WTC11 (cell line): ENCODE measurements at regions not wholly inside any gene's neighbourhood (a gene's known extent, or its start where the extent isn't known, plus 50 kb on each side); places are given as distances from the start of the nearest gene placed in this dataset.

Source experiments
- ATAC-seq: fragments of 200-7000 bp; cut with Tn5 transposase; 2 replicates; pipeline ENCODE4 v1.10.0; 2021; ENCODE audit warnings: mild to moderate bottlenecking, moderate library complexity
- CTCF ChIA-PET: fragments of 300-600 bp; sonication (Branson Sonifier 250); formaldehyde crosslinking; loops from one replicate; lab custom pipeline; 2021; ENCODE audit warnings: antibody characterized with exemption; lab: Charles Lee
- POLR2A ChIA-PET: fragments of 350-600 bp; sonication (Branson Sonifier 250); formaldehyde crosslinking; loops from one replicate; lab custom pipeline; 2021; ENCODE audit warnings: antibody characterized with exemption; lab: Charles Lee
- DNase-seq: peaks from one replicate; pipeline ENCODE4 v3.0.0; 2021; ENCODE audit warnings: low spot score
- H3K27ac Mint-ChIP-seq: 2 replicates; pipeline ENCODE4 v1.8.0; 2021; ENCODE audit warnings: mixed read lengths
- H3K27me3 Mint-ChIP-seq: 2 replicates; pipeline ENCODE4 v1.8.0; 2021; ENCODE audit warnings: low read depth, mild to moderate bottlenecking, moderate library complexity, mixed read lengths
- H3K36me3 Mint-ChIP-seq: 2 replicates; pipeline ENCODE4 v1.8.0; 2021; ENCODE audit warnings: mixed read lengths
- H3K4me1 Mint-ChIP-seq: 2 replicates; pipeline ENCODE4 v1.8.0; 2022; ENCODE audit warnings: mixed read lengths
- H3K4me3 Mint-ChIP-seq: 2 replicates; pipeline ENCODE4 v1.8.0; 2021; ENCODE audit warnings: mild to moderate bottlenecking, moderate library complexity, mixed read lengths
- H3K9me3 Mint-ChIP-seq: 2 replicates; pipeline ENCODE4 v1.8.0; 2021; ENCODE audit warnings: mixed read lengths
- ATF3 ChIP-seq: sonication (generic); formaldehyde crosslinking; conservative IDR thresholded peaks from 2 replicates; pipeline ENCODE4 v1.8.1; 2022; ENCODE audit warnings: mild to moderate bottlenecking, missing genetic modification reagents
- CREB1 ChIP-seq: sonication (generic); formaldehyde crosslinking; IDR thresholded peaks from 2 replicates; pipeline ENCODE4 v1.8.0; 2023; ENCODE audit warnings: mild to moderate bottlenecking, missing genetic modification reagents
- CREM ChIP-seq: sonication (generic); formaldehyde crosslinking; IDR thresholded peaks from 2 replicates; pipeline ENCODE4 v1.8.1; 2022; ENCODE audit warnings: mild to moderate bottlenecking, missing genetic modification reagents, moderate library complexity
- ELF4 ChIP-seq: sonication (generic); formaldehyde crosslinking; IDR thresholded peaks from 2 replicates; pipeline ENCODE4 v1.8.1; 2022; ENCODE audit warnings: low read depth, mild to moderate bottlenecking, moderate library complexity, missing genetic modification reagents
- ETV6 ChIP-seq: sonication (generic); formaldehyde crosslinking; IDR thresholded peaks from 2 replicates; pipeline ENCODE4 v1.8.1; 2022; ENCODE audit warnings: mild to moderate bottlenecking, missing genetic modification reagents
- GABPB1 ChIP-seq: sonication (generic); formaldehyde crosslinking; IDR thresholded peaks from 2 replicates; pipeline ENCODE4 v1.8.1; 2023; ENCODE audit warnings: mild to moderate bottlenecking, missing genetic modification reagents
- GRHL2 ChIP-seq: fragments of 250-450 bp; sonication (Bioruptor Pico); IDR thresholded peaks from 2 replicates; pipeline ENCODE4 v1.8.0; 2022; ENCODE audit warnings: mild to moderate bottlenecking, moderate library complexity; ENCODE audit not compliant: insufficient replicate concordance, severe bottlenecking
- JAZF1 ChIP-seq: fragments of 250-450 bp; sonication (Bioruptor Pico); IDR thresholded peaks from 2 replicates; pipeline ENCODE4 v1.9.0; 2021; ENCODE audit warnings: moderate library complexity, mild to moderate bottlenecking, inconsistent platforms
- JUN ChIP-seq: sonication (generic); formaldehyde crosslinking; IDR thresholded peaks from 2 replicates; pipeline ENCODE4 v1.8.0; 2023; ENCODE audit warnings: mild to moderate bottlenecking, missing genetic modification reagents
- MLX ChIP-seq: sonication (generic); formaldehyde crosslinking; IDR thresholded peaks from 2 replicates; pipeline ENCODE4 v1.8.1; 2023; ENCODE audit warnings: mild to moderate bottlenecking, missing genetic modification reagents, moderate library complexity
- MXD4 ChIP-seq: fragments of 250-450 bp; sonication (Bioruptor Pico); IDR thresholded peaks from 2 replicates; pipeline ENCODE4 v1.8.0; 2021; ENCODE audit warnings: mild to moderate bottlenecking, moderate library complexity, borderline replicate concordance
- NFYB ChIP-seq: sonication (generic); formaldehyde crosslinking; conservative IDR thresholded peaks from 2 replicates; pipeline ENCODE4 v1.8.0; 2022; ENCODE audit warnings: low read depth, missing genetic modification reagents
- NR1H2 ChIP-seq: sonication (generic); formaldehyde crosslinking; IDR thresholded peaks from 2 replicates; pipeline ENCODE4 v1.9.0; 2021; ENCODE audit warnings: mild to moderate bottlenecking, moderate library complexity, missing genetic modification reagents
- PRRX2 ChIP-seq: fragments of 250-450 bp; sonication (Bioruptor Pico); IDR thresholded peaks from 2 replicates; pipeline ENCODE4 v1.8.0; 2021; ENCODE audit warnings: mild to moderate bottlenecking
- SMAD3 ChIP-seq: sonication (generic); formaldehyde crosslinking; IDR thresholded peaks from 2 replicates; pipeline ENCODE4 v1.8.0; 2022; ENCODE audit warnings: missing genetic modification reagents, mild to moderate bottlenecking, borderline replicate concordance
- SMAD4 ChIP-seq: sonication (generic); formaldehyde crosslinking; IDR thresholded peaks from 2 replicates; pipeline ENCODE4 v1.8.0; 2022; ENCODE audit warnings: mild to moderate bottlenecking, missing genetic modification reagents
- ZBTB21 ChIP-seq: sonication (generic); formaldehyde crosslinking; IDR thresholded peaks from 2 replicates; pipeline ENCODE4 v1.8.1; 2023; ENCODE audit warnings: mild to moderate bottlenecking, missing genetic modification reagents, borderline replicate concordance
- ZBTB43 ChIP-seq: sonication (generic); formaldehyde crosslinking; IDR thresholded peaks from 2 replicates; pipeline ENCODE4 v1.8.1; 2023; ENCODE audit warnings: mild to moderate bottlenecking, missing genetic modification reagents
- ZNF219 ChIP-seq: sonication (generic); formaldehyde crosslinking; IDR thresholded peaks from 2 replicates; pipeline ENCODE4 v1.8.0; 2023; ENCODE audit warnings: missing genetic modification reagents, mild to moderate bottlenecking, borderline replicate concordance
- ZNF232 ChIP-seq: sonication (generic); formaldehyde crosslinking; IDR thresholded peaks from 2 replicates; pipeline ENCODE4 v1.8.0; 2022; ENCODE audit warnings: mild to moderate bottlenecking, missing genetic modification reagents
- ZNF416 ChIP-seq: fragments of 250-450 bp; sonication (Bioruptor Pico); IDR thresholded peaks from 2 replicates; pipeline ENCODE4 v1.9.0; 2021; ENCODE audit warnings: mild to moderate bottlenecking, inconsistent platforms
- ZNF532 ChIP-seq: fragments of 250-450 bp; sonication (Bioruptor Pico); IDR thresholded peaks from 2 replicates; pipeline ENCODE4 v1.9.0; 2021; ENCODE audit warnings: mild to moderate bottlenecking, borderline replicate concordance
- TF ChIP-seq, protein P1 (sequence below): fragments of 200-600 bp; IDR thresholded peaks from 2 replicates; pipeline ENCODE4 v1.8.0; 2022; ENCODE audit warnings: antibody characterized with exemption
- TF ChIP-seq, protein P2 (sequence below): sonication (generic); formaldehyde crosslinking; IDR thresholded peaks from 2 replicates; pipeline ENCODE4 v1.8.1; 2022; ENCODE audit warnings: missing genetic modification reagents, borderline replicate concordance

DNA sequence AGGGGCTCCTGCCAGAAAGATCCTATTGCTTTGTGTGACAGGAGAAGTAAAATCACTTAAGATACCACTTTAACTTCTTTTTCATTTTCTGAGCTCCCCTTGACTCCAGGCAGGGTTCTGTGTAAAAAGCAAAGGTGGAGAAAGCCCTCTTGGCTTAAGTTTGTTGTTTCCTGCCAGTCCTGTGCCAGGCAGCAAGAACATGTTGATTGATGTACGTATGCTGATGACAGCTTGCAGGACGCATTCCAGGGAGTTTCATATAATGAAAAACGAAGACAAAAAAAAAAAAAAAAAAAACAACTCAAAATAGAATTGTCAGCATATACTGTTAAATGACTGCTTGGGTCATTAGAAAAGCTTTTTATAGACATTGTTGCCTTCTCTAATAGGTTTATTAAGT, 251.7 kb downstream of the PSAT1 start:
- peaks cover 3% of the 10 kb centered on the region; the same call in 1 of the 2 replicates for H3K9me3 Mint-ChIP-seq
- ChIA-PET CTCF (interaction anchor here (0.9 kb wide), 1 partner anchor 156 kb away, joined by 3 read pairs; no protein-coding TSS in a partner anchor), POLR2A (no interaction called here)
- no peaks in the 10 kb centered on the region; the same call in 1 of the 2 replicates for H3K27me3 Mint-ChIP-seq
- TF ChIP-seq CREM, result no peak
- no peak for TF ChIP-seq SMAD4 (CRISPR knock-in tag)
- TF ChIP-seq ZNF532 (CRISPR knock-in tag), result no peak
- TF ChIP-seq SMAD3 (CRISPR knock-in tag), result no peak
- no peak for TF ChIP-seq GRHL2 (CRISPR knock-in tag)
- TF ChIP-seq, all 79 proteins: peak for 0
- H3K27ac Mint-ChIP-seq, result no peak overlapping the region
- ATAC-seq (no peak), DNase-seq (no peak)
- H3K4me1 Mint-ChIP-seq, result peaks cover 28% of the 10 kb centered on the region
- H3K4me3 Mint-ChIP-seq, result no peak overlapping the region
- peaks cover 3% of the 10 kb centered on the region; the same call in 1 of the 2 replicates for H3K36me3 Mint-ChIP-seq

DNA sequence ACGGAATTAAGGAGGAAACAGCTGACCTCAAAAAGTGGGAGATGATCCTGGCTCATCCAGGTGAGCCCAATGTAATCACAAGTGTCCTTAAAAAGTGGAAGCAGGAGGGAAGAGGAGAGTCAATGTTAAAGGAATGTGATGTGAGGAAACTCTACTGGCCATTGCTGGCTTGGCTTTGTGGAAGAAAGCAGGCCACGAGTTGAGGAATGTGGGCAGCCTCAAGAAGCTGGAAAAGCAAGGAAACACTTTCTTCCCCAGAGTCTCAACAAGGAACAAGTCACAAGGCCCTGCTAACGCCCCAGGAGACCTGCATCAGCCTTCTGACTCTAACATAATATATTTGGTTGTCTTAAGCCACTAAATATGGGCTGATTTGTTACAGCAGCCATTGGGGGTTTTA, 252.8 kb downstream of the PSAT1 start:
- TF ChIP-seq ATF3, result no peak
- TF ChIP-seq JUN (CRISPR knock-in tag), result no peak
- no peak for TF ChIP-seq CREB1 (CRISPR knock-in tag)
- no peak for TF ChIP-seq GABPB1 (CRISPR knock-in tag)
- TF ChIP-seq ZBTB43 (CRISPR knock-in tag), result no peak
- no peak for TF ChIP-seq ZNF416
- no peak for TF ChIP-seq MXD4
- TF ChIP-seq JAZF1 (CRISPR knock-in tag), result no peak
- TF ChIP-seq ZNF219 (CRISPR knock-in tag), result no peak
- no peaks in the 10 kb centered on the region; the same call in 1 of the 2 replicates for H3K27me3 Mint-ChIP-seq
- CTCF ChIA-PET, result no interaction called here
- POLR2A ChIA-PET, result no interaction called here
- no peak overlapping the region for H3K4me3 Mint-ChIP-seq
- peaks cover 3% of the 10 kb centered on the region; the same call in 1 of the 2 replicates for H3K9me3 Mint-ChIP-seq
- H3K27ac Mint-ChIP-seq, result no peak overlapping the region
- ATAC-seq (no peak; the same call in 1 of the 2 replicates), DNase-seq (no peak)
- H3K4me1 Mint-ChIP-seq, result peaks cover 20% of the 10 kb centered on the region
- no peaks in the 10 kb centered on the region for H3K36me3 Mint-ChIP-seq

GRCh38 chr9:78552802-78553201, 255.9 kb downstream of the PSAT1 start:
- Mint-ChIP-seq H3K9me3 (no peaks in the 10 kb centered on the region), H3K4me1 (peaks cover 12% of the 10 kb centered on the region)
- DNase-seq, result no peak
- TF ChIP-seq ZNF232 (CRISPR knock-in tag) (no peak), ETV6 (CRISPR knock-in tag) (no peak), MXD4 (no peak), NR1H2 (no peak), ZBTB21 (CRISPR knock-in tag) (no peak), MLX (CRISPR knock-in tag) (no peak), NFYB (CRISPR knock-in tag) (no peak), GABPB1 (CRISPR knock-in tag) (no peak), PRRX2 (CRISPR knock-in tag) (no peak), ELF4 (CRISPR knock-in tag) (no peak)
- TF ChIP-seq, protein P1, sequence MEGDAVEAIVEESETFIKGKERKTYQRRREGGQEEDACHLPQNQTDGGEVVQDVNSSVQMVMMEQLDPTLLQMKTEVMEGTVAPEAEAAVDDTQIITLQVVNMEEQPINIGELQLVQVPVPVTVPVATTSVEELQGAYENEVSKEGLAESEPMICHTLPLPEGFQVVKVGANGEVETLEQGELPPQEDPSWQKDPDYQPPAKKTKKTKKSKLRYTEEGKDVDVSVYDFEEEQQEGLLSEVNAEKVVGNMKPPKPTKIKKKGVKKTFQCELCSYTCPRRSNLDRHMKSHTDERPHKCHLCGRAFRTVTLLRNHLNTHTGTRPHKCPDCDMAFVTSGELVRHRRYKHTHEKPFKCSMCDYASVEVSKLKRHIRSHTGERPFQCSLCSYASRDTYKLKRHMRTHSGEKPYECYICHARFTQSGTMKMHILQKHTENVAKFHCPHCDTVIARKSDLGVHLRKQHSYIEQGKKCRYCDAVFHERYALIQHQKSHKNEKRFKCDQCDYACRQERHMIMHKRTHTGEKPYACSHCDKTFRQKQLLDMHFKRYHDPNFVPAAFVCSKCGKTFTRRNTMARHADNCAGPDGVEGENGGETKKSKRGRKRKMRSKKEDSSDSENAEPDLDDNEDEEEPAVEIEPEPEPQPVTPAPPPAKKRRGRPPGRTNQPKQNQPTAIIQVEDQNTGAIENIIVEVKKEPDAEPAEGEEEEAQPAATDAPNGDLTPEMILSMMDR, result no peak
- TF ChIP-seq, protein P2, sequence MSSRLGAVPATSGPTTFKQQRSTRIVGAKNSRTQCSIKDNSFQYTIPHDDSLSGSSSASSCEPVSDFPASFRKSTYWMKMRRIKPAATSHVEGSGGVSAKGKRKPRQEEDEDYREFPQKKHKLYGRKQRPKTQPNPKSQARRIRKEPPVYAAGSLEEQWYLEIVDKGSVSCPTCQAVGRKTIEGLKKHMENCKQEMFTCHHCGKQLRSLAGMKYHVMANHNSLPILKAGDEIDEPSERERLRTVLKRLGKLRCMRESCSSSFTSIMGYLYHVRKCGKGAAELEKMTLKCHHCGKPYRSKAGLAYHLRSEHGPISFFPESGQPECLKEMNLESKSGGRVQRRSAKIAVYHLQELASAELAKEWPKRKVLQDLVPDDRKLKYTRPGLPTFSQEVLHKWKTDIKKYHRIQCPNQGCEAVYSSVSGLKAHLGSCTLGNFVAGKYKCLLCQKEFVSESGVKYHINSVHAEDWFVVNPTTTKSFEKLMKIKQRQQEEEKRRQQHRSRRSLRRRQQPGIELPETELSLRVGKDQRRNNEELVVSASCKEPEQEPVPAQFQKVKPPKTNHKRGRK (CRISPR knock-in tag), result no peak
- TF ChIP-seq, all 79 proteins: peak for 0
- Mint-ChIP-seq H3K27me3 (no peaks in the 10 kb centered on the region; the same call in 1 of the 2 replicates), H3K36me3 (no peaks in the 10 kb centered on the region), H3K27ac (no peak overlapping the region), H3K4me3 (no peak overlapping the region)
- ChIA-PET CTCF (interaction anchor here (0.6 to 1.0 kb wide), 2 partner anchors 9 to 1125 kb away, joined by 3 read pairs; no protein-coding TSS in a partner anchor), POLR2A (no interaction called here)
- ATAC-seq, result no peak
